ENCODE measurements at regions not wholly inside any gene's neighbourhood (a gene's known extent, or its start where the extent isn't known, plus 50 kb on each side); places are given as distances from the start of the nearest gene placed in this dataset.

GRCh38 chr1:14338509-14338908, 260.0 kb upstream of the KAZN start:
- H3K36me3 ChIP-seq (replicated peaks; ENCODE audit: insufficient read depth, low read depth), result no peaks in the 10 kb centered on the region

GRCh38 chr1:14339288-14339687, 259.2 kb upstream of the KAZN start:
- Histone ChIP-seq H3K27me3 (no peaks in the 10 kb centered on the region), H3K9me2 (replicated peaks; ENCODE audit: insufficient read depth) (no peaks in the 10 kb centered on the region), H2AFZ (no peak overlapping the region), H3K36me3 (replicated peaks; ENCODE audit: insufficient read depth, low read depth) (no peaks in the 10 kb centered on the region), H3K4me1 (ENCODE audit: insufficient read depth) (no peaks in the 10 kb centered on the region), H3K27ac (no peak overlapping the region), H3K4me3 (no peak overlapping the region), H4K20me1 (ENCODE audit: insufficient read depth, poor library complexity, severe bottlenecking) (no peaks in the 10 kb centered on the region), H3K9me3 (ENCODE audit: low read depth) (no peaks in the 10 kb centered on the region), H3K79me2 (no peaks in the 10 kb centered on the region), H3K4me2 (no peak overlapping the region)
- WGBS (ENCODE audit: low lambda C conversion rate, missing lambda C conversion rate), result 68% methylated on average over 5 of the region's 5 CpGs
- no peak for DNase-seq (ENCODE audit: low spot score)
- TF ChIP-seq EZH2phosphoT487 (IDR thresholded peaks at IDR 0.05; ENCODE audit: low read depth, severe bottlenecking, unreplicated experiment), result no peak
- TF ChIP-seq CTCF (IDR thresholded peaks at IDR 0.05; ENCODE audit: poor library complexity), result no peak
- TF ChIP-seq EZH2 (IDR thresholded peaks at IDR 0.05; ENCODE audit: borderline replicate concordance), result no peak

More at GRCh38 chr1:14338509-14338908, 260.0 kb upstream of the KAZN start:
- no peaks in the 10 kb centered on the region for H3K9me3 ChIP-seq (ENCODE audit: low read depth)
- no peak overlapping the region for H3K4me2 ChIP-seq
- no peaks in the 10 kb centered on the region for H3K9me2 ChIP-seq (replicated peaks; ENCODE audit: insufficient read depth)
- H4K20me1 ChIP-seq (ENCODE audit: insufficient read depth, poor library complexity, severe bottlenecking), result no peaks in the 10 kb centered on the region
- no peak for DNase-seq (ENCODE audit: low spot score)
- WGBS (ENCODE audit: low lambda C conversion rate, missing lambda C conversion rate), result 94% methylated on average over 3 of the region's 3 CpGs
- no peaks in the 10 kb centered on the region for H3K79me2 ChIP-seq
- no peak overlapping the region for H2AFZ ChIP-seq
- no peaks in the 10 kb centered on the region for H3K4me1 ChIP-seq (ENCODE audit: insufficient read depth)
- TF ChIP-seq EZH2 (IDR thresholded peaks at IDR 0.05; ENCODE audit: borderline replicate concordance), result no peak
- no peak for TF ChIP-seq CTCF (IDR thresholded peaks at IDR 0.05; ENCODE audit: poor library complexity)
- H3K4me3 ChIP-seq, result no peak overlapping the region
- no peaks in the 10 kb centered on the region for H3K27me3 ChIP-seq
- H3K27ac ChIP-seq, result no peak overlapping the region

GRCh38 chr1:14340002-14340785, 258.3 kb upstream of the KAZN start:
- Histone ChIP-seq H3K9me3 (ENCODE audit: low read depth) (no peaks in the 10 kb centered on the region), H3K4me2 (no peak overlapping the region), H3K27ac (no peak overlapping the region), H3K9me2 (replicated peaks; ENCODE audit: insufficient read depth) (no peaks in the 10 kb centered on the region), H3K36me3 (replicated peaks; ENCODE audit: insufficient read depth, low read depth) (no peaks in the 10 kb centered on the region), H4K20me1 (ENCODE audit: insufficient read depth, poor library complexity, severe bottlenecking) (no peaks in the 10 kb centered on the region), H2AFZ (no peak overlapping the region), H3K4me3 (no peak overlapping the region), H3K79me2 (no peaks in the 10 kb centered on the region), H3K4me1 (ENCODE audit: insufficient read depth) (no peaks in the 10 kb centered on the region), H3K27me3 (no peaks in the 10 kb centered on the region)
- WGBS (ENCODE audit: low lambda C conversion rate, missing lambda C conversion rate), result 39% methylated on average over 5 of the region's 5 CpGs
- DNase-seq (ENCODE audit: low spot score), result no peak
- TF ChIP-seq CTCF (IDR thresholded peaks at IDR 0.05; ENCODE audit: poor library complexity) (no peak), EZH2phosphoT487 (IDR thresholded peaks at IDR 0.05; ENCODE audit: low read depth, severe bottlenecking, unreplicated experiment) (no peak), EZH2 (IDR thresholded peaks at IDR 0.05; ENCODE audit: borderline replicate concordance) (no peak)

Data from hepatocyte (in vitro differentiated cells).